ENCODE measurements at regions not wholly inside any gene's neighbourhood (a gene's known extent, or its start where the extent isn't known, plus 50 kb on each side); places are given as distances from the start of the nearest gene placed in this dataset.

- Histone ChIP-seq H3K27ac (no peak overlapping the region; the same call in 1 of the 2 replicates), H3K9me3 (ENCODE audit: severe bottlenecking) (no peaks in the 10 kb centered on the region), H3K27me3 (ENCODE audit: insufficient read depth, low read depth, severe bottlenecking) (no peaks in the 10 kb centered on the region), H3K4me3 (ENCODE audit: low read depth, low read length) (no peak overlapping the region), H3K36me3 (no peaks in the 10 kb centered on the region)
- 0 out of 2 replicates have a peak, but pooled peaks have one; percentile 4 for TF ChIP-seq CTCF (IDR thresholded peaks at IDR 0.05; ENCODE audit: low read depth, low read length)
- no peak for DNase-seq
These were observed 148.1 kb downstream of the CEBPB start for GRCh38 chr20:50338479-50339391.

- H3K4me3 ChIP-seq (ENCODE audit: low read depth, low read length): no peak overlapping the region
- H3K36me3 ChIP-seq: no peaks in the 10 kb centered on the region
- no peak for DNase-seq
- no peak for TF ChIP-seq CTCF (IDR thresholded peaks at IDR 0.05; ENCODE audit: low read depth, low read length)
- H3K27me3 ChIP-seq (ENCODE audit: insufficient read depth, low read depth, severe bottlenecking): no peaks in the 10 kb centered on the region
- no peak overlapping the region for H3K27ac ChIP-seq
- H3K9me3 ChIP-seq (ENCODE audit: severe bottlenecking): no peaks in the 10 kb centered on the region
These were observed 148.9 kb downstream of the CEBPB start for GRCh38 chr20:50339466-50339901.

GRCh38 chr20:50340541-50340940 lies 149.9 kb downstream of the CEBPB start:
- H3K27ac ChIP-seq: no peak overlapping the region
- no peak for DNase-seq
- H3K27me3 ChIP-seq (ENCODE audit: insufficient read depth, low read depth, severe bottlenecking): no peaks in the 10 kb centered on the region
- no peaks in the 10 kb centered on the region for H3K9me3 ChIP-seq (ENCODE audit: severe bottlenecking)
- no peak for TF ChIP-seq CTCF (IDR thresholded peaks at IDR 0.05; ENCODE audit: low read depth, low read length)
- H3K4me3 ChIP-seq (ENCODE audit: low read depth, low read length): no peak overlapping the region
- no peaks in the 10 kb centered on the region for H3K36me3 ChIP-seq

GRCh38 chr20:50341050-50341449 lies 150.4 kb downstream of the CEBPB start:
- no peak overlapping the region for H3K4me3 ChIP-seq (ENCODE audit: low read depth, low read length)

GRCh38 chr20:50341880-50342637 lies 151.4 kb downstream of the CEBPB start:
- Histone ChIP-seq H3K27me3 (ENCODE audit: insufficient read depth, low read depth, severe bottlenecking) (no peaks in the 10 kb centered on the region), H3K9me3 (ENCODE audit: severe bottlenecking) (no peaks in the 10 kb centered on the region), H3K4me3 (ENCODE audit: low read depth, low read length) (no peak overlapping the region), H3K27ac (no peak overlapping the region), H3K36me3 (no peaks in the 10 kb centered on the region)
- no peak for TF ChIP-seq CTCF (IDR thresholded peaks at IDR 0.05; ENCODE audit: low read depth, low read length)
- no peak for DNase-seq

More at GRCh38 chr20:50341050-50341449, 150.4 kb downstream of the CEBPB start:
- H3K9me3 ChIP-seq (ENCODE audit: severe bottlenecking): no peaks in the 10 kb centered on the region
- no peaks in the 10 kb centered on the region for H3K27me3 ChIP-seq (ENCODE audit: insufficient read depth, low read depth, severe bottlenecking)
- H3K27ac ChIP-seq: no peak overlapping the region
- no peaks in the 10 kb centered on the region for H3K36me3 ChIP-seq
- no peak for DNase-seq
- TF ChIP-seq CTCF (IDR thresholded peaks at IDR 0.05; ENCODE audit: low read depth, low read length): no peak
